HG02938 (cell line): ENCODE measurements at regions not wholly inside any gene's neighbourhood (a gene's known extent, or its start where the extent isn't known, plus 50 kb on each side); places are given as distances from the start of the nearest gene placed in this dataset.

ENCODE experiments used
- ATAC-seq: cut with Tn5 transposase; IDR thresholded peaks from one replicate; pipeline ENCODE4 v1.9.1; 2021; ENCODE audit warnings: mild to moderate bottlenecking, moderate library complexity; ENCODE audit not compliant: unreplicated experiment

- ATAC-seq, result no peak
Measured at GRCh38 chr3:139780593-139780992, 102.8 kb upstream of the NMNAT3 start.

- no peak for ATAC-seq
Measured at GRCh38 chr3:139778682-139779233, 101.0 kb upstream of the NMNAT3 start.

GRCh38 chr3:139774560-139775302 is 97.0 kb upstream of the NMNAT3 start:
- ATAC-seq, result no peak

GRCh38 chr3:139772539-139773500 is 95.0 kb upstream of the NMNAT3 start:
- no peak for ATAC-seq

GRCh38 chr3:139771331-139771730 is 93.6 kb upstream of the NMNAT3 start:
- no peak for ATAC-seq

- no peak for ATAC-seq
Measured at GRCh38 chr3:139770577-139770976, 92.8 kb upstream of the NMNAT3 start.

GRCh38 chr3:139769796-139770195 is 92.0 kb upstream of the NMNAT3 start:
- no peak for ATAC-seq

GRCh38 chr3:139764936-139765335 is 87.2 kb upstream of the NMNAT3 start:
- no peak for ATAC-seq

- ATAC-seq, result no peak
Measured at GRCh38 chr3:139764069-139764905, 86.5 kb upstream of the NMNAT3 start.

GRCh38 chr3:139762302-139762701 is 84.5 kb upstream of the NMNAT3 start:
- ATAC-seq, result no peak

- no peak for ATAC-seq
Measured at GRCh38 chr3:139759470-139759869, 81.7 kb upstream of the NMNAT3 start.

GRCh38 chr3:139758654-139759291 is 81.0 kb upstream of the NMNAT3 start:
- no peak for ATAC-seq

GRCh38 chr3:139757448-139758030 is 79.8 kb upstream of the NMNAT3 start:
- no peak for ATAC-seq

- ATAC-seq, result no peak
Measured at GRCh38 chr3:139756529-139757103, 78.8 kb upstream of the NMNAT3 start.

GRCh38 chr3:139755551-139755950 is 77.8 kb upstream of the NMNAT3 start:
- ATAC-seq, result no peak

- ATAC-seq, result peak; percentile 54
Measured at GRCh38 chr3:139751789-139752188, 74.0 kb upstream of the NMNAT3 start.

GRCh38 chr3:139746481-139746880 is 68.7 kb upstream of the NMNAT3 start:
- no peak for ATAC-seq

GRCh38 chr3:139745831-139746230 is 68.1 kb upstream of the NMNAT3 start:
- no peak for ATAC-seq

- no peak for ATAC-seq
Measured at GRCh38 chr3:139738697-139739096, 60.9 kb upstream of the NMNAT3 start.
